ENCODE measurements at regions not wholly inside any gene's neighbourhood (a gene's known extent, or its start where the extent isn't known, plus 50 kb on each side); places are given as distances from the start of the nearest gene placed in this dataset.
"Not testable (repeated sequence)": the region's sequence is repeated elsewhere in the genome, so short reads cannot be mapped to it uniquely, and the experiment has no call there.

DNA sequence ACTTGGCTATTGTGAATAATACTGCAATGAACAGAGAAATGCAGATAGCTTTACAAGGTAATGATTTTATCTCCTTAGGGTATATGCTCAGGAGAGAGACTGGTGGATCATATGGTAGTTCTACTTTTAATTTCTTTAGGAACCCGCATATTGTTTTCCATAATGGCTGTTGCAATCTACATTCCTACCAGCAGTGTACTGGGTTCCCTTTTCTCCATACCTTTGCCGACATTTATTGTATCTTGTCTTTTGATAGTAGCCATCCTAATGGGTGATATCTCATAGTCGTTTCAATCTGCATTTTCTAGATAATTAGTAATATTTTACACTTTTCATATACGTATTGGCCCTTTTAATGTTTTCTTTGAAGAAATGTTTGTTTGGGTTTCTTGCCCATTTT, 702.9 kb upstream of the ACVR2A start (continued):
- TF ChIP-seq, protein P1, sequence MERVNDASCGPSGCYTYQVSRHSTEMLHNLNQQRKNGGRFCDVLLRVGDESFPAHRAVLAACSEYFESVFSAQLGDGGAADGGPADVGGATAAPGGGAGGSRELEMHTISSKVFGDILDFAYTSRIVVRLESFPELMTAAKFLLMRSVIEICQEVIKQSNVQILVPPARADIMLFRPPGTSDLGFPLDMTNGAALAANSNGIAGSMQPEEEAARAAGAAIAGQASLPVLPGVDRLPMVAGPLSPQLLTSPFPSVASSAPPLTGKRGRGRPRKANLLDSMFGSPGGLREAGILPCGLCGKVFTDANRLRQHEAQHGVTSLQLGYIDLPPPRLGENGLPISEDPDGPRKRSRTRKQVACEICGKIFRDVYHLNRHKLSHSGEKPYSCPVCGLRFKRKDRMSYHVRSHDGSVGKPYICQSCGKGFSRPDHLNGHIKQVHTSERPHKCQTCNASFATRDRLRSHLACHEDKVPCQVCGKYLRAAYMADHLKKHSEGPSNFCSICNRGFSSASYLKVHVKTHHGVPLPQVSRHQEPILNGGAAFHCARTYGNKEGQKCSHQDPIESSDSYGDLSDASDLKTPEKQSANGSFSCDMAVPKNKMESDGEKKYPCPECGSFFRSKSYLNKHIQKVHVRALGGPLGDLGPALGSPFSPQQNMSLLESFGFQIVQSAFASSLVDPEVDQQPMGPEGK (tag by site-specific recombination; IDR thresholded peaks at IDR 0.05), result no peak
- TF ChIP-seq ZNF658 (tag by site-specific recombination; IDR thresholded peaks at IDR 0.05) (no peak), ZNF350 (tag by site-specific recombination; IDR thresholded peaks at IDR 0.05) (no peak), HOXA7 (CRISPR knock-in tag; IDR thresholded peaks at IDR 0.05; ENCODE audit: borderline replicate concordance) (no peak)

DNA sequence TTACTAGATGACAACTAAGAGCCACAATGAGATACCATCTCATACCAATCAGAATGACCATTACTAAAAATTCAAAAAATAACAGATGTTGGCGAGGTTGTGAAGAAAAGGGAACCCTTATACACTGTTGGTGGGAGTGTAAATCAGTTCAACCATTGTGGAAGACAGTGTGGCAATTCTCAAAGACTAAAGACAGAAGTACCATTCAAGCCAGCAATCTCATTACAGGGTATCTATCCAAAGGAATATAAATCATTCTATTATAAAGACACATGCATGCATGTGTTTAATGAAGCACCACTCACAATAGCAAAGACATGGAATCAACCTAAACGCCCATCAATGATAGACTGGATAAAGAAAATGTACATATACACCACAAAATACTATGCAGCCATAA, 705.1 kb upstream of the ACVR2A start:
- H3K4me1 ChIP-seq (ENCODE audit: control insufficient read depth, insufficient read depth, low read length); H3K27ac ChIP-seq (ENCODE audit: extremely low read depth, low read depth, low read length); CTCF ChIA-PET; H3K36me3 ChIP-seq (ENCODE audit: control insufficient read depth in 2 of 2, insufficient read depth in 1 of 2, low read length in 2 of 2); H3K4me3 ChIP-seq (ENCODE audit: low read depth, low read length); POLR2A ChIA-PET; H3K9me3 ChIP-seq (ENCODE audit: control insufficient read depth, insufficient read depth, low read depth, low read length): not testable (repeated sequence)

DNA sequence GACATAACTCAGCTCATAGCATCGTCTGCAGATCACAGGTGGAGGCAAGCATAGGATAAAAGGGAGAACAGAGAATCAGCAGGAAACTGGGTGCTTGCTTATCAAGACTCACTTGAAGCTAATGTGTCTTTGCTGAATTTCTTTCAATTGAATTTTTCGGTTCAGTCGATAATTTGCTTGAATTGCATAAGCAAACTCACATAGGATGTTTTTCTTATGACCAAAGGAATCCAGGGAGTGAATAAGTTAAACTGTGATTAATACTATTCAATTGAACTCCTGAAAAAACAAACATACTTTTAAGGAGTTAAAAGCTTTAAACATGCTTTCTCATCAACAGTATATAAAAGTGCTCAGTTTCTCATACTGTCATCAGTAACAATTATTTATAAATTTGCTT, 707.1 kb upstream of the ACVR2A start:
- no peak overlapping the region for H3K27ac ChIP-seq (ENCODE audit: extremely low read depth, low read depth, low read length)
- ChIA-PET POLR2A (no interaction called here), CTCF (no interaction called here)
- H3K4me1 ChIP-seq (ENCODE audit: control insufficient read depth, insufficient read depth, low read length), result peaks cover 10% of the 10 kb centered on the region; the same call in 1 of the 2 replicates
- no peak for TF ChIP-seq ZNF510 (tag by site-specific recombination; IDR thresholded peaks at IDR 0.05; ENCODE audit: insufficient replicate concordance)
- TF ChIP-seq ZNF223 (tag by site-specific recombination; IDR thresholded peaks at IDR 0.05), result no peak
- no peak for TF ChIP-seq EGR2 (tag by site-specific recombination; IDR thresholded peaks at IDR 0.05; ENCODE audit: low read depth)
- TF ChIP-seq ZFP69B (tag by site-specific recombination; IDR thresholded peaks at IDR 0.05), result no peak
- TF ChIP-seq ZFHX2 (tag by site-specific recombination; conservative IDR thresholded peaks at IDR 0.05), result no peak
- TF ChIP-seq ZNF664 (tag by site-specific recombination; IDR thresholded peaks at IDR 0.05), result no peak
- no peaks in the 10 kb centered on the region for H3K9me3 ChIP-seq (ENCODE audit: control insufficient read depth, insufficient read depth, low read depth, low read length)
- H3K4me3 ChIP-seq (ENCODE audit: low read depth, low read length), result no peak overlapping the region
- H3K36me3 ChIP-seq (ENCODE audit: control insufficient read depth in 2 of 2, insufficient read depth in 1 of 2, low read length in 2 of 2), result no peaks in the 10 kb centered on the region

DNA sequence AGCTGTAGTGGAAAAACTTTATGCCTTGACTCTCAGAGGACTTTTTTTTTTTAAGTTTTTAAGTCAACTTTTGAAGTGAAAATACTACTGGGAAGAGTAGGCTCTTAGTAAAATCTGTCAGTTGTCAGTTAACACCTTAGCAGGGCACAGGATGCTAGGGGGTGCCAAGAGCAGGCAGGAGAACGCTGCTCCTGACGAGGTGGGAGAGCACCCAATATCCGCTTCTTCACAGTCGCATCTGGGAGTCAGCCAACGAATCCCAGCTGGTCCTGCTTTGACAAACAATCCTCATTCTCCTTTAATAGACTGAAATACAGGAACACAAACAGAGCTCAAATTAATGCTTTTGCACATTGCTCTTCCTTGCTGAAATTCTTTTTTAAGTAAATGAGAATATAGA, 709.5 kb upstream of the ACVR2A start:
- CTCF ChIA-PET, result interaction anchor here (0.6 to 0.7 kb wide), 2 partner anchors 159 to 801 kb away, joined by 3 read pairs; no protein-coding TSS in a partner anchor
- Histone ChIP-seq H3K4me3 (ENCODE audit: low read depth, low read length) (no peak overlapping the region), H3K27ac (ENCODE audit: extremely low read depth, low read depth, low read length) (no peak overlapping the region), H3K9me3 (ENCODE audit: control insufficient read depth, insufficient read depth, low read depth, low read length) (no peaks in the 10 kb centered on the region), H3K36me3 (ENCODE audit: control insufficient read depth in 2 of 2, insufficient read depth in 1 of 2, low read length in 2 of 2) (no peaks in the 10 kb centered on the region), H3K4me1 (ENCODE audit: control insufficient read depth, insufficient read depth, low read length) (peaks cover 10% of the 10 kb centered on the region; the same call in 1 of the 2 replicates)
- no peak for TF ChIP-seq ZBTB1 (tag by site-specific recombination; IDR thresholded peaks at IDR 0.05)
- no peak for TF ChIP-seq ZSCAN16 (tag by site-specific recombination; IDR thresholded peaks at IDR 0.05)
- TF ChIP-seq, protein P2, sequence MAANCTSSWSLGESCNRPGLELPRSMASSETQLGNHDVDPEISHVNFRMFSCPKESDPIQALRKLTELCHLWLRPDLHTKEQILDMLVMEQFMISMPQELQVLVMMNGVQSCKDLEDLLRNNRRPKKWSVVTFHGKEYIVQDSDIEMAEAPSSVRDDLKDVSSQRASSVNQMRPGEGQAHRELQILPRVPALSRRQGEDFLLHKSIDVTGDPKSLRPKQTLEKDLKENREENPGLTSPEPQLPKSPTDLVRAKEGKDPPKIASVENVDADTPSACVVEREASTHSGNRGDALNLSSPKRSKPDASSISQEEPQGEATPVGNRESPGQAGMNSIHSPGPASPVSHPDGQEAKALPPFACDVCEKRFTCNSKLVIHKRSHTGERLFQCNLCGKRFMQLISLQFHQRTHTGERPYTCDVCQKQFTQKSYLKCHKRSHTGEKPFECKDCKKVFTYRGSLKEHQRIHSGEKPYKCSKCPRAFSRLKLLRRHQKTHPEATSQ (tag by site-specific recombination; IDR thresholded peaks at IDR 0.05), result no peak
- TF ChIP-seq, protein P3, sequence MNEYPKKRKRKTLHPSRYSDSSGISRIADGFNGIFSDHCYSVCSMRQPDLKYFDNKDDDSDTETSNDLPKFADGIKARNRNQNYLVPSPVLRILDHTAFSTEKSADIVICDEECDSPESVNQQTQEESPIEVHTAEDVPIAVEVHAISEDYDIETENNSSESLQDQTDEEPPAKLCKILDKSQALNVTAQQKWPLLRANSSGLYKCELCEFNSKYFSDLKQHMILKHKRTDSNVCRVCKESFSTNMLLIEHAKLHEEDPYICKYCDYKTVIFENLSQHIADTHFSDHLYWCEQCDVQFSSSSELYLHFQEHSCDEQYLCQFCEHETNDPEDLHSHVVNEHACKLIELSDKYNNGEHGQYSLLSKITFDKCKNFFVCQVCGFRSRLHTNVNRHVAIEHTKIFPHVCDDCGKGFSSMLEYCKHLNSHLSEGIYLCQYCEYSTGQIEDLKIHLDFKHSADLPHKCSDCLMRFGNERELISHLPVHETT (tag by site-specific recombination; IDR thresholded peaks at IDR 0.05), result no peak
- TF ChIP-seq, protein P4, sequence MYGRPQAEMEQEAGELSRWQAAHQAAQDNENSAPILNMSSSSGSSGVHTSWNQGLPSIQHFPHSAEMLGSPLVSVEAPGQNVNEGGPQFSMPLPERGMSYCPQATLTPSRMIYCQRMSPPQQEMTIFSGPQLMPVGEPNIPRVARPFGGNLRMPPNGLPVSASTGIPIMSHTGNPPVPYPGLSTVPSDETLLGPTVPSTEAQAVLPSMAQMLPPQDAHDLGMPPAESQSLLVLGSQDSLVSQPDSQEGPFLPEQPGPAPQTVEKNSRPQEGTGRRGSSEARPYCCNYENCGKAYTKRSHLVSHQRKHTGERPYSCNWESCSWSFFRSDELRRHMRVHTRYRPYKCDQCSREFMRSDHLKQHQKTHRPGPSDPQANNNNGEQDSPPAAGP (tag by site-specific recombination; IDR thresholded peaks at IDR 0.05), result no peak
- TF ChIP-seq REPIN1 (tag by site-specific recombination; IDR thresholded peaks at IDR 0.05; ENCODE audit: low read depth), result no peak
- no peak for TF ChIP-seq ZNF777 (tag by site-specific recombination; IDR thresholded peaks at IDR 0.05; ENCODE audit: borderline replicate concordance)
- TF ChIP-seq GLI4 (tag by site-specific recombination; IDR thresholded peaks at IDR 0.05), result no peak
- TF ChIP-seq ZNF558 (tag by site-specific recombination; IDR thresholded peaks at IDR 0.05), result no peak
- POLR2A ChIA-PET, result no interaction called here

All from HEK293 (cell line).